Stomach (tissue), 8 donors: ENCODE measurements at regions not wholly inside any gene's neighbourhood (a gene's known extent, or its start where the extent isn't known, plus 50 kb on each side); places are given as distances from the start of the nearest gene placed in this dataset.

Experiments
- DNase-seq, 2 donors: peaks; one replicate each; pipeline versions ENCODE4 v3.0.0 to v3.0.0-alpha.2; 2013 to 2019
- H3K27ac ChIP-seq, 5 donors: fragments of 200-600 bp in 4 of 5; sonication (generic) in 4 of 5; one replicate each; pipeline ENCODE4 v1.5.1; 2013 to 2019; ENCODE audit warnings: mild to moderate bottlenecking in 1 of 5, moderate library complexity in 1 of 5
- H3K27me3 ChIP-seq, 3 donors: fragments of 200-600 bp; sonication (generic); one replicate each; pipeline ENCODE4 v1.5.1; 2017 to 2019; ENCODE audit warnings: mixed run types in 1 of 3
- H3K36me3 ChIP-seq, 4 donors: fragments of 200-600 bp; sonication (generic); 1 replicate in 3 of 4; 2 replicates in 1 of 4; pipeline ENCODE4 v1.5.1; 2016 to 2019
- H3K4me1 ChIP-seq, 4 donors: fragments of 200-600 bp; sonication (generic); one replicate each; pipeline ENCODE4 v1.5.1; 2016 to 2019
- H3K4me3 ChIP-seq, 4 donors: fragments of 200-600 bp; sonication (generic) in 3 of 4; one replicate each; pipeline ENCODE4 v1.5.1; 2016 to 2019; ENCODE audit warnings: mild to moderate bottlenecking in 1 of 4
- H3K9me3 ChIP-seq, 4 donors: fragments of 200-600 bp; sonication (generic); one replicate each; pipeline ENCODE4 v1.5.1; 2016 to 2019
- EP300 ChIP-seq: sonication (generic); formaldehyde crosslinking; IDR thresholded peaks from one replicate; pipeline ENCODE4 v1.6.1; 2017; ENCODE audit warnings: antibody characterized with exemption
- POLR2A ChIP-seq, 4 donors: fragments of 450-650 bp; IDR thresholded peaks; one replicate each; pipeline ENCODE4 v1.6.1; 2016; ENCODE audit warnings: antibody characterized with exemption in 4 of 4, control low read depth in 2 of 4, mild to moderate bottlenecking in 1 of 4, moderate library complexity in 1 of 4
- POLR2AphosphoS5 ChIP-seq, 3 donors: sonication (generic); formaldehyde crosslinking; IDR thresholded peaks; one replicate each; pipeline ENCODE4 v1.6.1; 2016; ENCODE audit warnings: antibody characterized with exemption in 3 of 3
- WGBS, 5 donors: extraction: QIAGEN DNeasy Blood & Tissue Kit in 3 of 5; methylation state at CpG; one replicate each; pipeline versions ENCODE4 v1.1.5 to v1.1.7; 2013 to 2018; 5-methylcytosine and 5-hydroxymethylcytosine counted together
- intact Hi-C: fragments of 100-400 bp; cut with DNase I; formaldehyde crosslinking; loops from one replicate; pipeline ENCODE4 v1.15.1; 2023; ENCODE audit warnings: low total_unique reads
- TF ChIP-seq, protein P1 (sequence below), 7 experiments: fragments of 450-650 bp in 4 of 7; fragments of 200-600 bp in 3 of 7; sonication (generic) in 3 of 7; IDR thresholded peaks; one replicate each; pipeline ENCODE4 v1.5.1; 2016 to 2019; ENCODE audit warnings: antibody characterized with exemption in 7 of 7, control low read depth in 2 of 7, mild to moderate bottlenecking in 1 of 7
- donor health status: healthy with polysubstance abuse.
- donor health status: Bipolar disorder and iron deficiency.
- donor health status: healthy.

DNA sequence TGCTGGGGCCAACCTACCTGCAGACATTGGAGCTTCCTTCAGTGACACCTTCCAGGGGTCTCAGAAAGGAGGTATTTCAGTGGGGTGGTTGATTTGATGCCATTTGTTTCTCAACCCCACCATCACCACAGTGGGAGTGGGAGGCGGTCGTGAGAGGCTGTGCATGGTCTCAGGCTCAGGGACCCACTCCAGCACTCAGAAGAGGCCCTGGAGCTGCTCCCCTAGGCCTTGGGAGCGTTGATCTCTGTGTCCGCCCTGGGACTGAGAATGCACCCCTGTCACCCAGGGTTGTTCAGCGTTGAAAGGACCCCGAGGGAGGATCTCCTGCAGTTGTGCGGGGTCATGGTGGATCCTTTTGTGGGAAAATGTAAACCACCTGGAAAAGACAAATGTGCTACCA lies 410.6 kb downstream of the GLRX3 start:
- WGBS, 5 donors, result 75 to 86% (median 79%) methylated on average over 7 of the region's 7 CpGs
- H3K4me1 ChIP-seq, result no peaks in the 10 kb centered on the region
- no peak overlapping the region for H3K4me3 ChIP-seq
- peaks cover 0 to 42% (median 3%) of the 10 kb centered on the region in 3 donors for H3K27me3 ChIP-seq
- DNase-seq, result no peak
- H3K36me3 ChIP-seq, result no peaks in the 10 kb centered on the region
- intact Hi-C loops, result no loop called here
- H3K9me3 ChIP-seq, result no peaks in the 10 kb centered on the region
- TF ChIP-seq EP300 (no peak), POLR2AphosphoS5 (IDR thresholded peaks at IDR 0.05) (no peak), POLR2A (IDR thresholded peaks at IDR 0.05) (no peak)
- TF ChIP-seq, protein P1, sequence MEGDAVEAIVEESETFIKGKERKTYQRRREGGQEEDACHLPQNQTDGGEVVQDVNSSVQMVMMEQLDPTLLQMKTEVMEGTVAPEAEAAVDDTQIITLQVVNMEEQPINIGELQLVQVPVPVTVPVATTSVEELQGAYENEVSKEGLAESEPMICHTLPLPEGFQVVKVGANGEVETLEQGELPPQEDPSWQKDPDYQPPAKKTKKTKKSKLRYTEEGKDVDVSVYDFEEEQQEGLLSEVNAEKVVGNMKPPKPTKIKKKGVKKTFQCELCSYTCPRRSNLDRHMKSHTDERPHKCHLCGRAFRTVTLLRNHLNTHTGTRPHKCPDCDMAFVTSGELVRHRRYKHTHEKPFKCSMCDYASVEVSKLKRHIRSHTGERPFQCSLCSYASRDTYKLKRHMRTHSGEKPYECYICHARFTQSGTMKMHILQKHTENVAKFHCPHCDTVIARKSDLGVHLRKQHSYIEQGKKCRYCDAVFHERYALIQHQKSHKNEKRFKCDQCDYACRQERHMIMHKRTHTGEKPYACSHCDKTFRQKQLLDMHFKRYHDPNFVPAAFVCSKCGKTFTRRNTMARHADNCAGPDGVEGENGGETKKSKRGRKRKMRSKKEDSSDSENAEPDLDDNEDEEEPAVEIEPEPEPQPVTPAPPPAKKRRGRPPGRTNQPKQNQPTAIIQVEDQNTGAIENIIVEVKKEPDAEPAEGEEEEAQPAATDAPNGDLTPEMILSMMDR (IDR thresholded peaks at IDR 0.05), result no peak
- H3K27ac ChIP-seq, result no peak overlapping the region

DNA sequence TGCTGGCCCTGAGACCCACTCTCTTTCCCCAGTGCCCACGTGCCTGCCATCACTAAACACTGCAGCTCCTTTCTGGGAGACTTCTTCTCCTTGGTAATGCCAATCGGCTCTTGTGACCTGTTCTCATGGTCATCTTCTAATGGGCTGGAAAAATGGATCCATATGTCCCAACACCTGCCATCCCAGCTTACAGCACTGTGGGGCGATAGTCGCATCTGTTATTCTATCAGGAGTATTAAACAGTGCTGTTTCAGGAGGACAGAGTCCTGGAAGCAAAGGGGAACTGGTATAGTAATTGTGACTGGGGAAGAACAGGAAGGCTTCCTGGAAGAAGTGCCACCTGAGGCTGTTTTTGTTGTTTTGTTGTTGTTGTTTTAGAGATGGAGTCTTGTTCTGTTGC lies 411.2 kb downstream of the GLRX3 start:
- 48 to 62% (median 52%) methylated on average over 4 of the region's 4 CpGs for WGBS, 5 donors
- Histone ChIP-seq H3K9me3 (no peaks in the 10 kb centered on the region), H3K4me3 (no peak overlapping the region), H3K27ac (no peak overlapping the region), H3K36me3 (no peaks in the 10 kb centered on the region), H3K4me1 (no peaks in the 10 kb centered on the region), H3K27me3 (peaks cover 0 to 42% (median 3%) of the 10 kb centered on the region in 3 donors)
- DNase-seq, result no peak
- intact Hi-C loops, result no loop called here
- TF ChIP-seq, protein P1 (IDR thresholded peaks at IDR 0.05), result no peak
- no peak for TF ChIP-seq EP300
- TF ChIP-seq POLR2AphosphoS5 (IDR thresholded peaks at IDR 0.05), result no peak
- no peak for TF ChIP-seq POLR2A (IDR thresholded peaks at IDR 0.05)

DNA sequence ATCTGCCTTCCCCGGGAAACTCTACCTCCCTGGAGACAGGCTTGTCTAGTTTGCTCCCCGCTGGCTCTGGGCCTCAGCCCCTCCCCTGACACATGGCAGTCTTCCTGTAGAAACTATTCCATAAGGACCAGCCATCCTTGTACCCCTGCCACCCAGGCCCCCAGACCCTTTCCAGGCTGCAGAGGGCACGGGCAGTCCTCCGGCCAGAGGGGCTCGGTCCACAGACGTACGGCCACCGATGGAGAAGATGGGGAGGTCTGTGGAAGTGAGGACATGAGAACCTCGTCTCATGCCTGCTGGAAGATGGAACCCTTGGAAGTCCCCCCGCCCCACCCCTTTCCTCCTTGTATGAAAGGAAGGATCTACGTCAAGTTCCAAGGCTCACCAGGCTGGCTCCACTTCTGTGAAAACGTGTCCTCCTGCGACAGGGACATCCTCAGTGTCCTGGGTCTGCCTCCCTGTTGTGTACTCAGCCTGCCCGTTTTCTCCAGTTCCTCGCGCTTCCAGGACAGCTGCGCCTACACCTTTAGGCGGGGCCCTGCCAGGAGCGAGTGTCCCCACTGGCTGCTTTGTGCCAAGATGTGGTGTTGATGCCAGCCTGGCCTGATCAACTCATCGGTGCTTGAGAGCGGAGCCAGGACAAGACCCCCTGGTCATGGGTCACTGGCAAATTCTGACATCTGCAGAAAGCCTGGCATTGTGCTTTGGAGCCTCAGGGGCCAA lies 414.9 kb downstream of the GLRX3 start:
- no peak overlapping the region for H3K27ac ChIP-seq
- no peaks in the 10 kb centered on the region for H3K36me3 ChIP-seq
- no peak overlapping the region for H3K4me3 ChIP-seq
- H3K27me3 ChIP-seq, result peaks cover 0 to 17% (median 0%) of the 10 kb centered on the region in 3 donors
- 81 to 87% (median 85%) methylated on average over 20 to 21 of the region's 21 CpGs for WGBS, 5 donors
- H3K4me1 ChIP-seq, result no peaks in the 10 kb centered on the region
- no peak for TF ChIP-seq EP300
- no peak for TF ChIP-seq POLR2A (IDR thresholded peaks at IDR 0.05)
- TF ChIP-seq, protein P1 (IDR thresholded peaks at IDR 0.05), result no peak
- TF ChIP-seq POLR2AphosphoS5 (IDR thresholded peaks at IDR 0.05), result no peak
- intact Hi-C loops, result no loop called here
- DNase-seq, result no peak
- H3K9me3 ChIP-seq, result no peaks in the 10 kb centered on the region

DNA sequence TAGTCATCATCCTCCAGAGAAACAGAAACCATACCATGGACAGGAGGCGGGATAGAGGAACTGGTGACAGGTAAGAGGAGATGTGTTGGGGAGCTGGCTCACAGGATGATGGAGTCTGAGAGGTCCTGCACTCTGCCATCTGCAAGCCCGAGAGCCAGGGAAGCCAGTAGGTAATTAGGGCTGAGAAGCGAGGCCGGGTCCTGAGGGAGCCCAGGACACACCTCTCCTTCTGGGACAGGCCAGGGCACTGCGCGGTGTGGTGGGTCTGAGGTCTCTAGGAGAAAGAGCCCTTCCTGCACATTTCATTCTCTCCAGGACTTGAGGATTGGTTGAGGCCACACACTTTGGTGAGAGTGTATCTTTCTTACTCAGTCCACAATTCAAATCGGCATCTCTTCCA lies 415.5 kb downstream of the GLRX3 start:
- H3K4me3 ChIP-seq, result no peak overlapping the region
- H3K36me3 ChIP-seq, result no peaks in the 10 kb centered on the region
- no peak for TF ChIP-seq POLR2AphosphoS5 (IDR thresholded peaks at IDR 0.05)
- no peak for TF ChIP-seq POLR2A (IDR thresholded peaks at IDR 0.05)
- TF ChIP-seq EP300, result no peak
- TF ChIP-seq, protein P1 (IDR thresholded peaks at IDR 0.05), result no peak
- WGBS, 5 donors, result 86 to 93% (median 89%) methylated on average over 7 of the region's 7 CpGs
- peaks cover 0 to 13% (median 0%) of the 10 kb centered on the region in 3 donors for H3K27me3 ChIP-seq
- no peak for DNase-seq
- H3K9me3 ChIP-seq, result no peaks in the 10 kb centered on the region
- no peak overlapping the region for H3K27ac ChIP-seq
- intact Hi-C loops, result no loop called here
- no peaks in the 10 kb centered on the region for H3K4me1 ChIP-seq
